K562 (cell line): ENCODE measurements at regions not wholly inside any gene's neighbourhood (a gene's known extent, or its start where the extent isn't known, plus 50 kb on each side); places are given as distances from the start of the nearest gene placed in this dataset.

ENCODE experiments used
- ATAC-seq: fragments of 200-7000 bp; cut with Tn5 transposase; 3 replicates; pipeline ENCODE4 v1.9.1; 2020; ENCODE audit warnings: moderate library complexity
- BruUV-seq: library from RNA; stranded (reverse); fragments of 400-500 nt; replicated peaks from 2 replicates; lab custom pipeline; 2021; lab: Mats Ljungman, UMichigan
- CTCF ChIA-PET: fragments of 300-600 bp; formaldehyde crosslinking; extraction: SDS; loops from one replicate; lab custom pipeline; 2021; ENCODE audit warnings: low intra/inter-chr PET ratio; lab: Yijun Ruan, JAX
- POLR2A ChIA-PET: fragments of 300-600, 350-650 bp; sonication (Branson Sonifier 250); formaldehyde crosslinking; extraction: SDS; loops from one replicate; lab custom pipeline; 2021; ENCODE audit warnings: antibody characterized with exemption, inconsistent platforms; lab: Yijun Ruan, JAX
- DNase-seq, 4 experiments: peaks; one replicate each; pipeline versions ENCODE4 v3.0.0 to v3.0.0-alpha.2; 2011 to 2018; ENCODE audit warnings: low spot score in 3 of 4, mixed read lengths in 3 of 4; ENCODE audit errors: extremely low read depth in 1 of 4
- FAIRE-seq: peaks from 2 replicates; lab custom pipeline; 2011; peaks lifted over from hg19 to GRCh38; lab: Jason Lieb, UNC
- H2AFZ ChIP-seq: 2 replicates; pipeline ENCODE4 v1.6.0; 2011; ENCODE audit warnings: low read depth, low read length, control low read depth, inconsistent platforms
- H3K27ac ChIP-seq: fragments of 200-600 bp; 3 replicates; pipeline ENCODE4 v1.8.0; 2011; ENCODE audit warnings: low read depth, mild to moderate bottlenecking, control low read depth, inconsistent platforms, low read length, moderate library complexity, mixed read lengths; ENCODE audit errors: extremely low read depth
- H3K27me3 ChIP-seq, 2 experiments: fragments of 300-600 bp in 1 of 2; 2 replicates in 1 of 2; 3 replicates in 1 of 2; pipeline versions ENCODE4 v1.6.0 to v1.8.0; 2011; ENCODE audit warnings: inconsistent platforms in 2 of 2, low read length in 2 of 2, mild to moderate bottlenecking in 1 of 2, mixed read lengths in 1 of 2, moderate library complexity in 1 of 2; ENCODE audit not compliant: control insufficient read depth in 2 of 2, insufficient read depth in 2 of 2
- H3K36me3 ChIP-seq: fragments of 300-600 bp; 3 replicates; pipeline ENCODE4 v1.8.0; 2011; ENCODE audit warnings: mild to moderate bottlenecking, low read length, inconsistent platforms; ENCODE audit not compliant: control insufficient read depth, insufficient read depth
- H3K4me1 ChIP-seq, 2 experiments: fragments of 200-600 bp in 1 of 2; replicated peaks in 1 of 2; 2 replicates in 1 of 2; 3 replicates in 1 of 2; pipeline versions ENCODE4 v1.5.1 to v1.8.0; 2011; ENCODE audit warnings: inconsistent platforms in 2 of 2, low read length in 2 of 2, mild to moderate bottlenecking in 1 of 2, mixed read lengths in 1 of 2, moderate library complexity in 1 of 2; ENCODE audit not compliant: control insufficient read depth in 2 of 2, insufficient read depth in 2 of 2
- H3K4me2 ChIP-seq: 2 replicates; pipeline ENCODE4 v1.6.1; 2011; ENCODE audit warnings: low read length, control low read depth, inconsistent platforms, mixed read lengths; ENCODE audit not compliant: insufficient read depth
- H3K4me3 ChIP-seq: fragments of 200-600 bp; sonication (generic), shearing (Covaris generic); 2 replicates; pipeline ENCODE4 v1.5.1; 2016; ENCODE audit warnings: control low read depth, inconsistent platforms
- H3K79me2 ChIP-seq: fragments of 200-600 bp; 3 replicates; pipeline ENCODE4 v1.8.0; 2011; ENCODE audit warnings: low read length, inconsistent platforms; ENCODE audit not compliant: control insufficient read depth, insufficient read depth
- H3K9ac ChIP-seq, 2 experiments: 2 replicates each; pipeline versions ENCODE4 v1.6.0 to v1.6.1; 2011; ENCODE audit warnings: low read depth in 2 of 2, low read length in 2 of 2, control low read depth in 1 of 2, inconsistent platforms in 1 of 2, mild to moderate bottlenecking in 1 of 2, mixed read lengths in 1 of 2; ENCODE audit not compliant: insufficient read depth in 1 of 2
- H3K9me1 ChIP-seq: one replicate; pipeline ENCODE4 v1.6.0; 2011; ENCODE audit warnings: inconsistent platforms, mild to moderate bottlenecking, low read length, moderate library complexity; ENCODE audit not compliant: control insufficient read depth, insufficient read depth
- H3K9me3 ChIP-seq: replicated peaks from 2 replicates; pipeline ENCODE4 v1.5.1; 2011; ENCODE audit warnings: low read depth, low read length, inconsistent platforms; ENCODE audit not compliant: control insufficient read depth, insufficient read depth
- H4K20me1 ChIP-seq: replicated peaks from 2 replicates; pipeline ENCODE4 v1.6.1; 2011; ENCODE audit warnings: low read length, inconsistent platforms, mixed read lengths; ENCODE audit not compliant: control insufficient read depth, insufficient read depth
- ERF ChIP-seq: fragments of 450-650 bp; formaldehyde crosslinking; IDR thresholded peaks from 2 replicates; pipeline ENCODE4 v1.4.0; 2020; ENCODE audit warnings: mild to moderate bottlenecking, mixed read lengths
- FOXK2 ChIP-seq, 2 experiments: fragments of 450-650 bp; IDR thresholded peaks in 1 of 2; conservative IDR thresholded peaks in 1 of 2; 2 replicates each; pipeline ENCODE4 v1.6.1; 2016; ENCODE audit warnings: low read depth in 2 of 2, mild to moderate bottlenecking in 1 of 2
- HMG20A ChIP-seq: fragments of 450-650 bp; formaldehyde crosslinking; conservative IDR thresholded peaks from 2 replicates; pipeline ENCODE4 v1.4.0; 2020; ENCODE audit warnings: mild to moderate bottlenecking, mixed read lengths
- HMGN3 ChIP-seq: IDR thresholded peaks from 2 replicates; pipeline ENCODE4 v1.6.1; 2011; ENCODE audit warnings: borderline replicate concordance, low read depth, mild to moderate bottlenecking, mixed read lengths, low read length; ENCODE audit not compliant: insufficient read length; ENCODE audit errors: extremely low read depth
- LEF1 ChIP-seq: fragments of 450-650 bp; IDR thresholded peaks from 2 replicates; pipeline ENCODE4 v1.6.1; 2016; ENCODE audit warnings: mild to moderate bottlenecking
- POLR3A ChIP-seq: IDR thresholded peaks from 2 replicates; pipeline ENCODE4 v1.6.1; 2011; ENCODE audit warnings: borderline replicate concordance, mild to moderate bottlenecking, moderate library complexity; ENCODE audit not compliant: insufficient read length, insufficient read depth; ENCODE audit errors: extremely low read depth
- RAD51 ChIP-seq: fragments of 450-650 bp; IDR thresholded peaks from 2 replicates; pipeline ENCODE4 v1.7.1; 2016; ENCODE audit warnings: low read depth, mild to moderate bottlenecking, borderline replicate concordance
- TAF7 ChIP-seq: fragments of 450-650 bp; IDR thresholded peaks from 2 replicates; pipeline ENCODE4 v1.6.1; 2016; ENCODE audit warnings: missing genetic modification characterization, missing compliant biosample characterization
- ZFP91 ChIP-seq: sonication (generic); formaldehyde crosslinking; IDR thresholded peaks from 2 replicates; pipeline ENCODE4 v1.8.0; 2022; ENCODE audit warnings: mild to moderate bottlenecking, missing genetic modification reagents
- ZNF445 ChIP-seq: fragments of 250-450 bp; sonication (Bioruptor Pico); IDR thresholded peaks from 2 replicates; pipeline ENCODE4 v1.4.0; 2020; ENCODE audit warnings: low read depth, mild to moderate bottlenecking, moderate library complexity
- ZNF507 ChIP-seq: conservative IDR thresholded peaks from 2 replicates; pipeline ENCODE4 v1.6.1; 2017; ENCODE audit warnings: missing genetic modification characterization, missing compliant biosample characterization
- ZNF644 ChIP-seq: fragments of 200-800 bp; sonication (Bioruptor generic); IDR thresholded peaks from 2 replicates; pipeline ENCODE4 v1.6.1; 2016; ENCODE audit warnings: low read depth, missing genetic modification characterization, missing compliant biosample characterization
- WGBS: fragments of 100-300 bp; shearing (Covaris generic); methylation state at CpG from one replicate; pipeline ENCODE4 v1.1.6; 2016; ENCODE audit warnings: low coverage, mixed read lengths; ENCODE audit not compliant: insufficient coverage; ENCODE audit errors: missing lambda C conversion rate; 5-methylcytosine and 5-hydroxymethylcytosine counted together
- in situ Hi-C: fragments of 300-500 bp; cut with MboI; formaldehyde crosslinking; loops from 4 replicates; pipeline ENCODE4 v1.15.0; 2018; ENCODE audit warnings: inconsistent platforms, mixed read lengths
- intact Hi-C: fragments of 100-400 bp; cut with micrococcal nuclease; formaldehyde crosslinking; loops from 2 replicates; pipeline ENCODE4 v1.14.2; 2022
- TF ChIP-seq, protein P1 (sequence below): fragments of 450-650 bp; formaldehyde crosslinking; IDR thresholded peaks from 2 replicates; pipeline ENCODE4 v1.4.0; 2020; ENCODE audit warnings: mild to moderate bottlenecking, moderate library complexity
- TF ChIP-seq, protein P2 (sequence below): fragments of 200-800 bp; sonication (Bioruptor generic); IDR thresholded peaks from 2 replicates; pipeline ENCODE4 v1.6.1; 2017; ENCODE audit warnings: missing genetic modification characterization, missing compliant biosample characterization
- TF ChIP-seq, protein P3 (sequence below), 2 experiments: fragments of 450-650 bp; conservative IDR thresholded peaks; 2 replicates each; pipeline ENCODE4 v1.6.1; 2017; ENCODE audit warnings: mild to moderate bottlenecking in 2 of 2, moderate library complexity in 2 of 2

DNA sequence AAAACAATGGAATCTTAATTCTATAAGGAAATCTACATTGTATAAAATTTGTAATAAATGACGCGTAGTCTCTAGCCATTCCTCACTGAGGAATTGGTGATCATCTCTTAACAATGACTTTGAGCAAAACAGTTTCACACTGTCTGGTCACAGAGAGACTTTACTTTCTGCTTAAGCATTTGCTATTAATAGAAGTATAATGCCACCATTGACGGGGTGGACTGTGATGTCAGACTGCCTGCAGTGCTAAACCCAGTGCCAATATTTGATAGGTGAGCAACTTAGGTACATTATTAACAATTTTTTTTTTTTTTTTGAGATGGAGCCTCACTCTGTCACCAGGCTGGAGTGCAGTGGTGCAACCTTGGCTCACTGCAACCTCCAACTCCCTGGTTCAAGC is 494.9 kb upstream of the ADAMTS9 start:
- H3K4me3 ChIP-seq = no peak overlapping the region
- H3K27ac ChIP-seq = no peak overlapping the region
- no peak overlapping the region for H3K4me2 ChIP-seq
- DNase-seq (no peak), ATAC-seq (no peak), FAIRE-seq (no peak)
- intact Hi-C loops = no loop called here
- H2AFZ ChIP-seq = no peak overlapping the region
- POLR2A ChIA-PET = no interaction called here
- no peak overlapping the region for H3K9ac ChIP-seq
- H3K9me3 ChIP-seq = no peaks in the 10 kb centered on the region
- H3K27me3 ChIP-seq = no peaks in the 10 kb centered on the region
- no peaks in the 10 kb centered on the region for H3K36me3 ChIP-seq
- in situ Hi-C loops = no loop called here
- no peaks in the 10 kb centered on the region for H4K20me1 ChIP-seq
- 21% methylated on average over 3 of the region's 3 CpGs for WGBS
- CTCF ChIA-PET = no interaction called here
- H3K9me1 ChIP-seq = no peaks in the 10 kb centered on the region
- H3K79me2 ChIP-seq = no peaks in the 10 kb centered on the region
- BruUV-seq = no TSS peak
- no peaks in the 10 kb centered on the region for H3K4me1 ChIP-seq
- TF ChIP-seq, protein P1, sequence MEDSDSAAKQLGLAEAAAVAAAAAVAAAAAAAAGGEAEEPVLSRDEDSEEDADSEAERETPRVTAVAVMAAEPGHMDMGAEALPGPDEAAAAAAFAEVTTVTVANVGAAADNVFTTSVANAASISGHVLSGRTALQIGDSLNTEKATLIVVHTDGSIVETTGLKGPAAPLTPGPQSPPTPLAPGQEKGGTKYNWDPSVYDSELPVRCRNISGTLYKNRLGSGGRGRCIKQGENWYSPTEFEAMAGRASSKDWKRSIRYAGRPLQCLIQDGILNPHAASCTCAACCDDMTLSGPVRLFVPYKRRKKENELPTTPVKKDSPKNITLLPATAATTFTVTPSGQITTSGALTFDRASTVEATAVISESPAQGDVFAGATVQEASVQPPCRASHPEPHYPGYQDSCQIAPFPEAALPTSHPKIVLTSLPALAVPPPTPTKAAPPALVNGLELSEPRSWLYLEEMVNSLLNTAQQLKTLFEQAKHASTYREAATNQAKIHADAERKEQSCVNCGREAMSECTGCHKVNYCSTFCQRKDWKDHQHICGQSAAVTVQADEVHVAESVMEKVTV (CRISPR knock-in tag) = no peak
- TF ChIP-seq ZFP91 (CRISPR knock-in tag) (no peak), ZNF445 (no peak), RAD51 (no peak), ERF (no peak), ZNF644 (tag) (no peak), TAF7 (tag) (no peak), FOXK2 (conservative IDR thresholded peaks at IDR 0.05 in 1 of 2, IDR thresholded peaks at IDR 0.05 in 1 of 2; ENCODE audit: low read depth in 2 of 2) (no peak), HMG20A (no peak), HMGN3 (no peak), POLR3A (no peak), ZNF507 (tag) (no peak), LEF1 (no peak)
- TF ChIP-seq, protein P2, sequence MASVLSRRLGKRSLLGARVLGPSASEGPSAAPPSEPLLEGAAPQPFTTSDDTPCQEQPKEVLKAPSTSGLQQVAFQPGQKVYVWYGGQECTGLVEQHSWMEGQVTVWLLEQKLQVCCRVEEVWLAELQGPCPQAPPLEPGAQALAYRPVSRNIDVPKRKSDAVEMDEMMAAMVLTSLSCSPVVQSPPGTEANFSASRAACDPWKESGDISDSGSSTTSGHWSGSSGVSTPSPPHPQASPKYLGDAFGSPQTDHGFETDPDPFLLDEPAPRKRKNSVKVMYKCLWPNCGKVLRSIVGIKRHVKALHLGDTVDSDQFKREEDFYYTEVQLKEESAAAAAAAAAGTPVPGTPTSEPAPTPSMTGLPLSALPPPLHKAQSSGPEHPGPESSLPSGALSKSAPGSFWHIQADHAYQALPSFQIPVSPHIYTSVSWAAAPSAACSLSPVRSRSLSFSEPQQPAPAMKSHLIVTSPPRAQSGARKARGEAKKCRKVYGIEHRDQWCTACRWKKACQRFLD = no peak
- TF ChIP-seq, protein P3, sequence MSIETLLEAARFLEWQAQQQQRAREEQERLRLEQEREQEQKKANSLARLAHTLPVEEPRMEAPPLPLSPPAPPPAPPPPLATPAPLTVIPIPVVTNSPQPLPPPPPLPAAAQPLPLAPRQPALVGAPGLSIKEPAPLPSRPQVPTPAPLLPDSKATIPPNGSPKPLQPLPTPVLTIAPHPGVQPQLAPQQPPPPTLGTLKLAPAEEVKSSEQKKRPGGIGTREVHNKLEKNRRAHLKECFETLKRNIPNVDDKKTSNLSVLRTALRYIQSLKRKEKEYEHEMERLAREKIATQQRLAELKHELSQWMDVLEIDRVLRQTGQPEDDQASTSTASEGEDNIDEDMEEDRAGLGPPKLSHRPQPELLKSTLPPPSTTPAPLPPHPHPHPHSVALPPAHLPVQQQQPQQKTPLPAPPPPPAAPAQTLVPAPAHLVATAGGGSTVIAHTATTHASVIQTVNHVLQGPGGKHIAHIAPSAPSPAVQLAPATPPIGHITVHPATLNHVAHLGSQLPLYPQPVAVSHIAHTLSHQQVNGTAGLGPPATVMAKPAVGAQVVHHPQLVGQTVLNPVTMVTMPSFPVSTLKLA (conservative IDR thresholded peaks at IDR 0.05) = no peak
